Right lung (tissue), 2 donors: ENCODE measurements at regions not wholly inside any gene's neighbourhood (a gene's known extent, or its start where the extent isn't known, plus 50 kb on each side); places are given as distances from the start of the nearest gene placed in this dataset.

Source experiments
- DNase-seq, 2 donors: peaks; one replicate each; pipeline ENCODE4 v3.0.0-alpha.2; 2013

DNA sequence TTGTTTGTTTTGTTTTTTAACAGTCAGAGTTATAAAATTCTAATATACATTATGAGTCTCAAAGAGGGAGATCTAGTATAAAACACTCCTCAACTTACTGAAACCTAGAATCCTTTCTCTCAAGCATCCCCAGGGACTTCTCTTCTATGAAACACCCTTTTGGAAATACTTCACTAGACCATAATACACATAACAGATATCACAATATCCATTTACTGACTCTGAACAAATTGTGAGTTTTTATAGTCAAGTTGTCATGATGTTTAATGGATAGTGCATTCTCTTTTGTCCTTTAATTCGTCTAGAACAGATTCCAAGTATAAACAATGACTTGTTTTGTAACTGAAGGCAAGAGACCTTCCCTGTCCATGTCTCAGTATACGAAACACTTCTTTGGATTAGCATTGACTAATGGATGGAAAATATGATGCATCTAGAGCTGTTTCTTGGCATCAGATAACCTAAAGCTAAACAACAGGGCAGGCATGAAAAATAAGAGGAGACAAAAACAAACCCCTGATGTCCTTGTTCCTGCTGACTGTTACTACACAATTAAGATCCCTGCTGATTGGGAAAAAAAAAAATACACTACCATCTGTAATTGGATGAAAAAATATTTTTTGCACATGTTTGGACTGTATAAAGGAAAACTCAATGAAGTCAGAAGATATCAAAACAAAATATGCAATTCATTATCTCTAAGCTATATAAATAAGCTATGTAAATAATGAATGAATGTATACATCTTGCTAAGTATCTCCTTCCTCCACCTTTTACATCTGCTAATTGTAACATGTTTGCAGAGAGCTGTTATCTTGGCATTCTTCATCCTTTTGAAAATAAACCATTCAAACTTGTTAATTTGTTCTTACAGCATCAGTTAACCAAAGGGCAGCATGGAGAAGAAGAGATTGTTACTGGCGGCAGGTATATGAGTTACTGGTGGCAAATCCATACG, 214.2 kb downstream of the LACC1 start:
- peak; percentile 81 for DNase-seq

DNA sequence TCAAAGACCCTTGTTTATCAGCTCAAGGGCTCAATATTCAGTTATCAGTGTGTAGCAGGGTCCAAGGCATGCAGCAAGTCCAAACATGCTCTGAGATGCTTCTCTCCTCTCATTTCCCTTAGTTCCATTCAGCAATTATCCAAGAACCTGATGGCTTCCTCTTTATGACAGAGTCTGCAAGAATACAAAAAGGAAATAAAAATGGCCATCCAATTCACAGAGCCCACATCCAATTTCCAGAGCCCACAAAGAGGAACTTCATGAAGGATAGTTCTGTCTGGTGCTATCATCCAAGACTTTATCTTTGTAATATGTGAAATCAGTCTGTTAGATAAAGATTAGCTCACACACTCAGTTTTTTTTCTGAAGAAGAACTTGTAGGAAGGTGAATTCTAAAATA, 217.2 kb downstream of the LACC1 start:
- DNase-seq: no peak

DNA sequence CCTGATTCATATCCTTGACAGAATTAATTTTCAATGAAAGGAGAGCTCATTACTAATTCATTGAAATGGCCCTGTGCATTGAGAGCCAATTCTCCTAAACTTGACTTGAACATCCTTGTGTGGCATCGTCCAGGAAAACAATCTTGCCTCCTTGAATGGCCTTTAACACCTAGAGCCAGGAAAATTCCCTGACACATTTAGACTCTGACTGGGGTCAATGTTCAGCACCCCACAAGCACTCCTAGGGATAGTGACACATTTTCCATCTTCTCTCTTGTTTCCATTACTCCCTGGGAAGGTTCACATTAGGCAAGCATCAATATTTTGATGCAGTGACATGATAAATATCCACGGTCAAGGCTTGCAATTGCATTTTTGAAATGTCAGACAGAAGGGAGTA, 218.9 kb downstream of the LACC1 start:
- no peak for DNase-seq

DNA sequence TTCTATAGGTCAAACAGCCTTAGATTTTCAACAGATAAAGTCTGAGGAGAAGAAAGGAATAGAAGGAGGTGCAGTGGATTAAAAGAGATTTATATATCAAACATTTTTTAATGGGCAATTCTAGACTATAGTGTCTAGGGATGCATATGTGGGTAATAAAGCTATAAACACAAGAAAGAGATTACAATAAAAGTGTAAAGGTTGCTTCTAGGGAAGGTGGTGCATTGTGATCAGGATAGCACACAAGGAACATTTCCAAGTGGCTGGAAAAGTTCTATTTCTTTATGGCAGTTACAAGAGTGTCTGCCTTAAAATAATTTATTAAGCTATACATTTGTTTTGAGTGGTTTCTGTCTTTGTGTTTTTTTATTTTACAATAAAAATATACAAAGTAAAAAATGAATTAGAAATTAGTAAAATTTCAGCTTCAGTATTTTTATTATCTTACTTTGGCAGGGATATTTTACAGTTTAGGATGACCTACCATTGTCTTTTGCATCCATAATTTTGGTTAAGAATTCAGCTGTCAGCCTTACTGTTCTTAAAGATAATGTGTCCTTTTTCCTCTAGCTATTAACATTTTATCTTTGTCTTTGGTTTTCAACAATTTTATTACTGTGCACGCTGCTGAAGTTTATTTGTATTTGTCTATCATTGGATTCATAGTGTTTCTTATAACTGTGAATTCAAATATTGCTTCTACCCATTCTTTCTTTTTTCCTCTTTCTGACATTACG, 221.8 kb downstream of the LACC1 start:
- DNase-seq: no peak

DNA sequence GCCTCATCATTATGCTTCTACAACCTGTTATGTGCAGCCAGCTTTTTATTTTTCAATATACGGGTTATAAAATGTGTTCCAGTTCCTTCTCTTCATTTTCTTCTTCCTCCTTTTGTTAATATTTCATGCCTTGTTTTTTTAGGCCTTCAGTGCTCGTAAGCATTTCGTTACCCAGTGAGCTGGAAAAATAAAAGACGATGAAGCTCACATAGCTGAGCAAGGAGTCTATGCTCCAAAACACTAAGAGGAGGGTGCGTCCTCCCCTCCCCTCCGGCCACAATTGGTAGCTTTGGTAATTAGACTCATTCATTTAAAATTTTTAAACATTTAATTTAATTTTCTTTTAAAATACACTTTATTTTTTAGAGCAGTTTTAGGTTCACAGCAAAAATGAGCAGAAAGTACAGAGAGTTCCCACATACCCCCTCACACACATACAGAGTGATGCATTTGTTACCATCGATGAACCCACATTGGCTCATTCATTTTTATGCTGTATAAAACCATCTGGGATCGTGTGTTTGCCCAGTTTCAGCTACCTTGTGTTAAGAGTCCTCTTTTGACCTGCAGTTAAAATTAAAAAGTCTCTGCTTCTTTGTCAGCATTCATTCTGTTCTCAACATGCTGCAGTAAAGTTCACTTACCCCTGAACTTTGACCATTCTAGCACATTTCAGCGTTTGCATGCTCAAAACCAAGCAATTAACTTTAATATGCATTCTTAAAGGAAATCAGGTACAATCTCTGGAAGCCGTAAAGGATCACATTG, 223.9 kb downstream of the LACC1 start:
- no peak for DNase-seq

DNA sequence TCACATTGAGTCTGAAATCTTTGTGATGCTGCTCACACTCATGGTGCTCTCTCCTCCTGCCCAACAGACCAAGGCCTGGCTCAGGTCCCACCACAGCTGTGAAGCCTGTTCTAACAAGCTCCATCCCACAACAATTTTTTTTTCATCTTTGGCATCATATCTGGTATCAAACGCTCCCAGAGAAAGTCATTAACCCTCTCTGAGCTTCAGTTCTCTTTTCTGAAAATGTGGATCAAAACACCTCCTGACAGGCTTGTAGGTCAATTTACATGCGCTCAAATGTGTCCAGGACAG, 224.4 kb downstream of the LACC1 start:
- DNase-seq: peak; percentile 75 to 76

DNA sequence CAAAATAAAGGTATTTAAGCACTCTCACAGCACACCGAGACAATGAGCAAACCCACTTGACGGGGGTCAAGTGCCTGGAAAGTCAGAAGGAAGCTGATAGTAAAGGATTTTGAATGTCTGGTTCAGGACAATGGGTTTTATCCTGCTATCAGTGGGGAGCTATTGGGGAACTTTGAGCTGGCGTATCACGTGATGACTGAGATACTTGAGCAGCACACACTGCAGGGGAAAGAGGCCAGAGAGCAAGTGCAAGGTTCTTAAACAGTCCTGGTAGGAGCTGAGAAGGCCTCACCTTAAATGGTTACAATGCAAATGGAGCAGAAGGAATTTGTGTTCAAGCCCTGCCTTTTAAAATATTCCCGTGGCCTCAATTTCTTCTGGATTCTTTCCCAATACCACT, 225.3 kb downstream of the LACC1 start:
- DNase-seq: no peak

DNA sequence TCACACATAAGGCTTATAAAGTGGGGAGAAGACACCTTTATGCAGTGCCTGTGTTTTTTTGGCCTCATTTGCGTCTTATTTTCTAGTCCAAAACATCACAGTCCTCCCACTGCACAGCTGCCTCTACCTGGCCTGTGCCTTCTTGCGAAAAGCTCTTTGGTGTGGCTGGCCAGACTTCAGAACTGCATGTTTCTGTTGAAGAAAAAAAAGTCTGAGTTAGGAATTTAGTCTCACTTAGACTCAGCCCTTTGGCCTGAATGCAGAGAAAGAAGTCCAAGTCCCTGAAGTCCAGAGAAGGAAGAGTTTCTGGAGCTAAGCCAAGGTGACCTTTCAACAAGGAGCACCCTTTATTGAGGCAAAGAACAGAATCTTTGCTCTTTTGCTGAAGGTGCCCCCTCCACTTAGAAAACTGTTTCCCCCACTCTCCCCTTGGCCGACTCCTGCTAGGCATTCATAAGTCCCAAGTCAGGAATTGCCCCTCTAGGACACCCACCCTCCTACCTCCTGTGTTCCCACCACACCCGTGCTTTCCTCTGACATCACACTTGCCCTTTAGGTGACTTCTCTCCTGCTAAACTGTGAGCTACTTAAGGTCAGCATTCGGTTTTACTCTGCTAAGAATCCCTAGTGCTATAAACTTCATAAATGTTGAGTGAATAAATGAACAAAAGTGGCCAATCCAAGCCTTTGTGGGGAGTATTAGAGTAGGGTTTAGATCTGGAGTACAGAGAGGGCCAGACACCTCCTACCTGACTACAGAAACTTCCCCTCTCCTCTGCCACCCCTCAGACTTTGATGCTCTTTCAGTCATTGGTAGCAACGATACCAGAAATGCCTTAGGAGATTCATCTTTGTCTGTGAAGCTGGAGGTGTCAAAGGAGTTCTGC, 226.8 kb downstream of the LACC1 start:
- no peak for DNase-seq

DNA sequence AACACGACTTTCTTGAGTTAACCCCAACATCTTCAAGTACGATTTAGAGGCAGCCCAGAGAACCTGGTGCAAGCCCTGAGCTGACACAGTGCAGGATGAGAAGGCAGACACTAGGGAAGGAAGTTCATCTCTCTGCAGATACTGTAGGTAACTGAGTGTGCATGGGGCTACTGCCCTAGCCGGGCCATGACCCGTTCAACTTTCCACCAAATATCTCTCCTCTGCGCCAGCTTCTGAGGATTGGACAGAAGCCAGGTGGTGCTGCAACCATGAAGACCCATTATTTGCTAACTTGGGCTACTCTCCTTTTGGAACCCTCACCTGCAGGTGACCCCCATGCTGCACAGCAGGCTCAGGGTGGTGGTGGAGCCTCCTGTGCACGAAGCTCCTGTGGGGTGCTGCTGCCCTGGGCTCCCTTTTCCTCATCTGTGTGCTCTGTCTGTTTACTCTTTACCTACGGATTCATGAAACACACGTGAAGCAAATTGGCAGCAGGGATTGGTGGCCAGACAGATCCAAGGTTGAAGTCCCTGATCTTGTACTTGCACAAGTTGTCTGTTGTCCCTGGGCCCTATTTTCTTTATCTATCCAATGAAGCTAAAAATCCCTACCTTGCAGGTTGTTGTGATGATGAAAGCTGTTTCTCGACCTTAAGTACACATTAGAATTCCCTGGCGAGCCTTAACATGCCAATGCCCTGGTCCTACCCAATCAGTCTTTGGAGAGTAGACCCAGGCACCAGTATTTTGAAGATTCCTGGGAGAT, 227.8 kb downstream of the LACC1 start:
- DNase-seq: no peak

DNA sequence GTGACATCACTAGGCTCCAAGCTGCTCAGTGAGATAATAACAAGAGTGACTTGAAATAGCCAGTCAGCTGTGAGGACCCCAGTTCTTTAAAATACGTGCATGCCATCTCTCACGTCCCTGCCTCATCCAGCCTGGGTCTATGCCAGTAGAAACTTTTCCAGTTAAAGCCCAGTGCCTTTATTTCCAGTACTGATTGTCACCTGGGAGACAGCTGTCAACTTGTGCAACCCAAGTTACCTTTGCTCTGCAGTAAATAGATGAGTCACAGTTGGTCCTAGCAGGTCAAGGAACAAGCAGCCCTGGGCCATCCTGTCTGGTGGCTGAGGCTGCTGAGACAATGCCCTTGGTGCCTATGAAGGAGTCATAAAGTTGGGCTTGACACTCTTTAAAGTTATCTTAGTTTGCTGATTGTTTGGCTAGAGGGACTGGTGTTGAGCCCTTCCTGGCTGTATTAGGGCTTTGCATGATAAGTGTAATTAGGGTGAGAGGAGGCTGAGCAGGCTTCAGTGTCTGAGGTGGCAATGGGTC, 228.7 kb downstream of the LACC1 start:
- no peak for DNase-seq

DNA sequence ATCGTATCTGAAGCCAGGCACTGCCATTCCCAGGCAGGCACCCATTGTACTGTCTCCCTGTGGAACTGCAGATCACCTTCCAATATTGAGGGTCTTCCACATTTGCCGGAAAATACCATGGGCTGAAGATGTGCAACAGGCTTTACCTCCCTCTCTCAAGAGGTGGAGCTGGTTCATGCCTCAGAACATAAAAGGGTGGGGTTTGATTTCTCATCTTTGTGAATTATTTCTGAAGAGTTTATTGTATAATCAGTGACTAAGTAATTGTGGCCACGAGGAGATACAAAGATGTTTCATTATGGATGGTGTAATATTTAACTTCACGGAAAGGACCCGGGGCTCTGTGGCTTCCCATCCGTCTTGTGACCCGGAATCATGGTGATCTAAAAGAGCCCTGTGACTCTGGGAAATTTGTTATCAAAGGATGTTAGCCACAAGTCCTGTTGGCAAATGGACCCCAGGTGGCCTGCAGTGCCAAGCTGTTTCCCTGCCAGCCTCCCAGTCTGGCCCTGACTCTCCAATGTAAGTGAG, 230.5 kb downstream of the LACC1 start:
- DNase-seq: no peak

DNA sequence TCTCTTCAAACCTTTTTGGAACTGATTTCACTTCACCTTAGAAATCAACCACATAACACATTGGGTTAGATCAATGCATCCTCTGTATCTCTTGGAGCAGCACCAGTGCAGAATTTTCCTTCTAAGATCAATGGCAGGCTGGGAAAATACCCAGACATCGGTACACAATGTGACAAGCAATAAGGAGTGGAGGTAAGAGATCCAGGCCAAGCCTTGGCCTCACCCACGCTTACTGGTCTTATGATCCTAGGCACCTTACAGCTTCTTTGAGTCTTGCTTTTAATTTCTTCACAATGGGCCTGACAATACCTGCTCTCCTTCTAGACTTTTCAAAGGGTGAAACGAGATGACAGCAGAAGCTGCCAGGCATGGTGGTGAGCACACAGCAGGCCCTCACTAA, 232.0 kb downstream of the LACC1 start:
- no peak for DNase-seq

DNA sequence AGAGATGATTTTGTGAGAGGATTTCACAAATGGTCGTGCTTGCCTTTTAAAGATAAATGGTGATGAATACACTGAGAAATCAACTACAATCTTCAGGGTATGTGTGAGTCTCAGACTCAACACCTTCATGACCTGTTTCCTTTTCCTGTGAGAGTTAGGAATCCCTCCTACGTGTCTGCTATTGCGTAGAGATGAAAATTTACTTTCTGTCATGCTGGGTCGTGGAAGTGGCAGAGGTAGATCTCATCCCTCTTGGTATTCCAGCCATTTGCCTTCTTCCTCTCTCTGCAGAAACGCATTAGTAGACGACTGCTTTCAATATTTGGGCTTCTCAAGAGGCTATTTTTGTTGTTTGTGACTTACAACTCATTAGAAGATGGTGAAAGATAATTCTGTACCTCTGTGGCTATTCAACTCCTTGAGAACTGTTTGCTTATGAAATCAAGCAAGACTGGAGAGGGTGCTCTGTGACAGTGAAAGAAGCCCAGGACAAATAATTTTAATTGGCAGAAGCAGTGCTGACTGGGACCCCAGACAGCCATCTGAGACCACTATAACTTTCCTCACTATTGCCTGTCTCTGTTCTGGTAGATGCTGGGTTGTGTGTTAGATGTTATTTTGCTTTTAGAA, 233.1 kb downstream of the LACC1 start:
- DNase-seq: no peak

DNA sequence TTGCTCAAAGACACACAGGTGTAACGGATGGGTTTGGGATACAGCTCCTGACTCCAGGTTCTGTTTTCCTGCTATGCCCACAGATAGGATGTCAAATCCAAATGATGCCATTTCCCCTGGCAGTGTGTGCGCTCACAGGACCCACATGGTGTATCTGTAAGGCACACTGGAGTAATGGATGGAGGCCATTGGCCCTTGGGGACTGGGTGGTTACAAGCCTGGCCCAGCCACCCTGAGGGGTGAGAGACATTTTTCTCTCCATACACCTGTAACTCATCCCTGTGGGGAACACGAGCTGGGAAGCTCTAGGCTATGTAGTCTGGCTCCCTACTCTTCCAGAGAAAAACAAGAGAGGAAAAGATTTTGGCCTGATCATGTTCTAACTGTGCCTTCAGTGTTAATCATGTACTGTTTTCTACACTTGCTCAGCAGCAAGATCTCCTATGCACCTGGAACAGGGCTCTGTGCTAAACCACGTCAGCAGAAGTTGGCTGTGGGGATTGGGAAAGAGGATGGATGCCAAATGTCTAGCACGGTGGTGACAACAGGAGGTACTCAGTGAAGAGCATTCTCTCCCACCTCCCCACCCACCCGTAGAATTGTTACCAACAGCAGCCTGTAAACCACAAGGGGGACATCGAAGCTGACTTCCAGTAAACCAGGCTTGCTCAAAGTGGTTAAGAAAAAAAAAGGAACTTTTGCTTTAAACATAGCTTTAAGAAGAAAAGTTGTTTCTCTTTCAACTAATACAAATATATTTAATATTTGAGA, 237.0 kb downstream of the LACC1 start:
- no peak for DNase-seq

DNA sequence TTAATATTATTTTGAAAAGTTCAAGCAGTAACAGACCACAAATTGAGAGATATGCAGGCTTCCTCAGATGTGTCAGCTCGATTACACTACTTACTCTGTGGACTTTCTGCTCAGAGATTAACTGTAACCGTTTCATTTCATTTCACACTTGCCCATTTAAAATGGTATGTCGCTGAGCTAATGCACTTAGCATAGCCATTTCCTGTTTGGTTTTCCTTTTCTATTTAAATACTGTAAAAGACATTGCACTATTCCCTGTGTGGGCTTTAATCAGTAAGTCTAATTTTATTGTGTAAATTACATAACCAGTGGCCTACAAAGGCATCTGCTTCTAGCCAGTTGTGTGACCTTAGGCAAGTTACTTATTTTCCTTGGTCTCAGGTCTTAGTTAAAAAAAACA, 237.6 kb downstream of the LACC1 start:
- no peak for DNase-seq

DNA sequence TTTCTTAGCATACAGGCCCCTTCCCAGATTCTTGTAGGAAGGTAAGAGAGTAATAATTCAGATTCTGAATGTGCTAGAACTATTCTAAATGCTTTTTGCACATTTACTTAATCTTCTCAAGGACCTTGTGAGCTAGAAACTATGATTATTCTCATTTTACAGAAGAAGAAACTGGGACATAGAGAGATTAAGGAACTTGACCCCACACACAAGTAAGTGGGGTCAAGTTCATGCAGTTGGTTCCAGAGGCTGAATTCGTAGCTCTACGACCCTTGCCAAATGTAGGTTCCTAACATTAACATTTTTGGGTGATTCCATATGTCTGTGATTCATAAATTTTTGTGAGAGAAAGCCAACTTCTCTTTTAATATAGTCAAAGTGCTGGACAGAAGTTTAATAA, 238.1 kb downstream of the LACC1 start:
- DNase-seq: no peak

DNA sequence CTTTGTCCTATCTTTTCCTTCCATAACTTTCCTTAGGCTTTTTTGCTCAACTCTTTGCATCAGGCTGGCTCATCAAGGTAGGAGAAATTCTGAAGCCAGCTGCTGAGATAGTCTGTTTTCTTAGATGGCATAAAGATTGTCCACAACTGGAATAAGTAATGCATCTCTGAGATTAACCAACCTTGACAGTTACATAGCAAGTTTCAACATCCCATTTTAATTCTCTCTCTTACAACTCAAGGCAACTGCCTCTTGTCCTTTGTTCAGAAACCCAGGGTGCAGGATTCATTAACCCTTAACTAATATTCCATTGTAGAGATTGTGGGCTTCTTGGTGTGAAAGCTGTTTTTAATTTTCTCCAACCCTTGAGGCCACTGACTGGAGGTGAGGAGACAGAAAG, 239.2 kb downstream of the LACC1 start:
- DNase-seq: no peak

DNA sequence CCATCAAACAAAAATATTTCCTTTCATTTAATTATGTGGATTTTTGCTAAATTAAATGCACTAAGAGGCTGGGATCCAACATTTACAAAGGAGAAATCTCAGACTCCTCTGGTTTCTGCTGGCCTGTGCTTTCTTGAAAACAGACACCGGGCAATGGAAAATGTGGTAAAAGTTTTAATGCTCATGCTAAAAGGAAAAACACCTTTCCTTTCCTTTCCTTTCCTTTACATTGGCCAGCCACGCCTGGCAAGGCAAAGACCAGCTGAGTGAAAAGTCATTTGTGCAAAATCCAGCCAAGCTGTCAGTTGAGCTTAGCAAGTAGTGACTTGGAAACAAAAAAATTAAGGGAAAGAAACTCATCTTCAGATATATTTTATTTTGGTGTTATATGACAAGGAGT, 240.3 kb downstream of the LACC1 start:
- DNase-seq: no peak
